ENCODE measurements at regions not wholly inside any gene's neighbourhood (a gene's known extent, or its start where the extent isn't known, plus 50 kb on each side); places are given as distances from the start of the nearest gene placed in this dataset.

GRCh38 chr20:17161673-17162481, 65.0 kb upstream of the PCSK2 start:
- Histone ChIP-seq H2BK12ac (ENCODE audit: insufficient read length, low read depth, low read length) (no peak overlapping the region), H3K4me1 (ENCODE audit: insufficient read depth, low read length) (no peaks in the 10 kb centered on the region), H3K79me1 (ENCODE audit: insufficient read depth, low read depth, low read length, poor library complexity, severe bottlenecking) (no peaks in the 10 kb centered on the region), H3K9ac (ENCODE audit: extremely low read depth, insufficient read length, low read length) (no peak overlapping the region), H3K4ac (ENCODE audit: low read depth, low read length) (no peak overlapping the region), H3K27ac (ENCODE audit: insufficient read length, low read depth, low read length) (no peak overlapping the region), H3K79me2 (ENCODE audit: insufficient read depth, low read length) (no peaks in the 10 kb centered on the region), H2BK120ac (ENCODE audit: low read depth, low read length, poor library complexity, severe bottlenecking) (no peak overlapping the region), H3K9me3 (ENCODE audit: control insufficient read depth, low read depth, low read length) (no peaks in the 10 kb centered on the region), H3K56ac (ENCODE audit: insufficient read length, low read depth, low read length) (no peak overlapping the region), H4K5ac (ENCODE audit: insufficient read length, low read depth, low read length) (no peak overlapping the region), H3K23ac (ENCODE audit: insufficient read length, low read depth, low read length) (no peak overlapping the region), H3T11ph (ENCODE audit: low read length) (no peak overlapping the region), H4K20me1 (ENCODE audit: control insufficient read depth, insufficient read depth, insufficient read length) (no peaks in the 10 kb centered on the region), H4K91ac (ENCODE audit: insufficient read length, low read depth, low read length) (no peak overlapping the region), H4K8ac (replicated peaks; ENCODE audit: insufficient read length, low read depth, low read length) (no peak overlapping the region), H2AFZ (ENCODE audit: low read length) (no peak overlapping the region), H2BK20ac (ENCODE audit: low read depth, low read length, poor library complexity, severe bottlenecking) (no peak overlapping the region), H3K27me3 (ENCODE audit: insufficient read depth, low read length) (no peaks in the 10 kb centered on the region), H3K14ac (ENCODE audit: insufficient read depth, low read length) (no peak overlapping the region; the same call in 1 of the 2 replicates), H3K23me2 (ENCODE audit: insufficient read length, low read depth, low read length, poor library complexity, severe bottlenecking) (no peaks in the 10 kb centered on the region), H3K18ac (ENCODE audit: insufficient read length, low read depth, low read length) (no peak overlapping the region), H2BK5ac (ENCODE audit: insufficient read length, low read length) (no peak overlapping the region), H2AK5ac (ENCODE audit: insufficient read length, low read length) (no peak overlapping the region), H3K4me2 (ENCODE audit: insufficient read depth, insufficient read length, low read length) (no peak overlapping the region), H2BK15ac (ENCODE audit: low read depth, low read length) (no peak overlapping the region)
- TF ChIP-seq, protein P1, sequence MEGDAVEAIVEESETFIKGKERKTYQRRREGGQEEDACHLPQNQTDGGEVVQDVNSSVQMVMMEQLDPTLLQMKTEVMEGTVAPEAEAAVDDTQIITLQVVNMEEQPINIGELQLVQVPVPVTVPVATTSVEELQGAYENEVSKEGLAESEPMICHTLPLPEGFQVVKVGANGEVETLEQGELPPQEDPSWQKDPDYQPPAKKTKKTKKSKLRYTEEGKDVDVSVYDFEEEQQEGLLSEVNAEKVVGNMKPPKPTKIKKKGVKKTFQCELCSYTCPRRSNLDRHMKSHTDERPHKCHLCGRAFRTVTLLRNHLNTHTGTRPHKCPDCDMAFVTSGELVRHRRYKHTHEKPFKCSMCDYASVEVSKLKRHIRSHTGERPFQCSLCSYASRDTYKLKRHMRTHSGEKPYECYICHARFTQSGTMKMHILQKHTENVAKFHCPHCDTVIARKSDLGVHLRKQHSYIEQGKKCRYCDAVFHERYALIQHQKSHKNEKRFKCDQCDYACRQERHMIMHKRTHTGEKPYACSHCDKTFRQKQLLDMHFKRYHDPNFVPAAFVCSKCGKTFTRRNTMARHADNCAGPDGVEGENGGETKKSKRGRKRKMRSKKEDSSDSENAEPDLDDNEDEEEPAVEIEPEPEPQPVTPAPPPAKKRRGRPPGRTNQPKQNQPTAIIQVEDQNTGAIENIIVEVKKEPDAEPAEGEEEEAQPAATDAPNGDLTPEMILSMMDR (conservative IDR thresholded peaks at IDR 0.05): no peak
- no peaks in the 10 kb centered on the region for H3K9me3 Mint-ChIP-seq
- H3K4me1 Mint-ChIP-seq: no peaks in the 10 kb centered on the region
- no peaks in the 10 kb centered on the region for H3K36me3 Mint-ChIP-seq (ENCODE audit: insufficient read depth in 1 of 3, low read depth in 3 of 3)
- H3K4me3 Mint-ChIP-seq: no peak overlapping the region
- DNase-seq: no peak
- no CpG with 5 or more reads among the region's 6 CpGs for WGBS (ENCODE audit: extremely low coverage, insufficient read length, low lambda C conversion rate)
- no peaks in the 10 kb centered on the region; the same call in 1 of the 2 replicates for H3K27me3 Mint-ChIP-seq (ENCODE audit: low read depth)
- H3K27ac Mint-ChIP-seq: no peak overlapping the region

All from H9 (cell line).